NCI-H2227 (cell line): ENCODE measurements at regions not wholly inside any gene's neighbourhood (a gene's known extent, or its start where the extent isn't known, plus 50 kb on each side); places are given as distances from the start of the nearest gene placed in this dataset.

ENCODE experiments used
- DNase-seq: peaks from one replicate; lab custom pipeline; 2025; ENCODE audit not compliant: unreplicated experiment; lab: John Stamatoyannopoulos, UW

DNA sequence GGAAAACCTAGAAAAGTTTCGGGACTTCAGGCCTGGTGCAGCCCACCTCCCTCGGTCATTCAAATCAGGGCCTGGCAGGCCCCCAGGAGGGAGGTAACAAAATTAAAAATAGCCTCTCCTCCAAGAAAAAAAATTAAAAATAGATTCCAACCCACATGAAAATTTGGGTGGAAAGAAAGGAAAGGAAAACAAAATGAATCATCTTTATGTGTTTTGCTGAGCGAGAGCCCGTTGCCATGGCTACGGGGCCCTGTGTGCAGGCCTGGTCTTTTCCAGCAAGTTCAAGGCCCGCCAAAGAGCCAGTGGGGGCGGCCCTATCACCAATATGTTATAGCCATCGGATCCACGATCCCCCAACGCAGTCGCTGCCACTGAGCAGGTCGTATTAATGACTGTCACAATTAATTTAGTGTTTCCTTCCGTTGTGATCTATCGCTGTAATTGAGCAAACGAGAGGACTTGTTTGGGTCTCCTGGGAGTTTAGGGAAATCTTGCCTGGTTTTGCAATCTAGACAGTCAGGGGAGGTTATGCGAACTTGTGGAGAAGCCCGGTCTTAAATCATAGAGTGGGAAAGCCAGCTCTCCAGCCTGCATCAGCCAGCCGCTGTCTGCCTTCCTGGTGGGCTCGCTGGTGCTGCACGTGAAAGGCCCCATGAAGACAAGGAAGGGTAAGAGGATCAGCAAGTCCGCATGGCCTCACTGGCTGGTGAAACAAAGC, 452.4 kb downstream of the BCOR start:
- peak; percentile 17 for DNase-seq

DNA sequence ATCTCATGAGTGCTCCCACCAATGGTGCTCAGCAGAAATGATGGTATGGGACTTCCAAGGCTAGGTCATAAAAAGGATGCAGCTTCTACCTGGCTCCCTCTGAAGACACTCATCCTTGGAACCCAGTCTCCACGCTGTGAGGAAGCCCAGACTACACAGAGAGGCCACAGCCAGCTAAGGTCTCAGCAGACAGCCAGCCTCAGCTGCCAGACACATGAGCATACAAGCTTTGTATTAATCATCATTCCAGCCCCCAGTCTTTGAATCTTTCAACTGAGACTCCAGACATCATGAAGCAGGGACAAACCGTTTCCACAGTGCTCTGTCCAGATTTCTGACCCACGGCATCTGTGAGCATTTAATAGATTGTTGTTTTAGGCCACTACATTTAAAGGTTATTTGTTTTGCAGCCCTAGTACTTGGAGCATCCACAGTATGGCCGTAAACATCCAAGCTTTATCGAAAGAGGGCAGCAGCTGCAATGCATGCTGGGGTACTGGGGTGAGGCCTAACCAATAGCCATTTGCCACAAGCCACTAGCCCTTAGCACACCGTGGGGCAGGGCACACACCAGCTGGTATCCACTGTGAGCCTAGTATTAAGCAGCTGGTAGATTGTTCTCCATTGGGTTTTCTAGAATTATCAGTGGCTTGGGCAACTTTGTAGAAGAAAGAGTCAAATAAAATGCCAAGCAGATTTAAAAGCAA, 449.1 kb downstream of the BCOR start:
- no peak for DNase-seq

DNA sequence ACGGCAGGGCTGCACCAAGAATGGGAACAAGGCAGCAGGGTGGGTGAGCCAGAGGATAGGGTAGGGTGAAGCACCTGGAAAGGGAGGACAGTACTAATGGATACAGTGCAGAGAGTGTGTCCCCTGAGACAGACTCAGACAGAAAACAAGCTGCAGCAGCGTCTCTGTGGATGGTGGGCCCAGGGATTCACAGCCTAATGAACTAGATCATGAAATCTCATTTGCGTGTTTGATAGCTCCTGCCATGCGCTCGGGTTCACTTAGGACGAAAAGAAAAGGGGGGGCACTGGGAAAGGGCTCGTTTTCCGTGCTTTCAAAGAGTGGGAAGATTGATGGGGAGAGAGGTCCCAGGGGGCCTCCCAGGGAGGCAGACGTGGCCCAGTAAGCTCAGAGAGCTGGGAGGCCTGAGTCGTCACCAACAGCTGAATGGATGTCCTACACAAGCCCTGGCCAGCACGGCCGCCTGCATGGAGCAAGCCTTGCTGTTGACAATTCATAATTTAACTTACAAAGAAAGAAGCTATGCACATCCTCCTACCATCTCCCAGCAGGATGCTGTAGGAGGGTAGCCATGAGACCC, 446.9 kb downstream of the BCOR start:
- DNase-seq: no peak

DNA sequence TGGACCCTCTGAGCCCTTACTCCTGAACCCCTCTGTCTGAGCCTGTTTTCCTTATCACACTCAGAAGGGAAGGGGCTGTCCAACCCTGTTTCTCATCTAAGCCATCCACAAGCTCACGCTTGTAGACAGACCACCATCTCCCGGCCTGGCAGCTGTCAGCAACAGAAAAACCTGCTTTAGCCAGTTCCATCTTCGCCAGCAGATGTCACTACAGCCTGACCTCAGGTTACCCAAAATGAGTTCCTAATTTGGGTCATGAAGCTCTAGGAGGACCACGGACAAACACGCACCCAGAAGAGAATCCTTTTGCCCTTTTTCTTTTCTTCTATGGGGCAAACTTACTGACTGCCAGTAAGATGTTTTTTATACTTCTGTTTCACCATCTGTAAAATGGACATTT, 445.4 kb downstream of the BCOR start:
- DNase-seq: no peak

DNA sequence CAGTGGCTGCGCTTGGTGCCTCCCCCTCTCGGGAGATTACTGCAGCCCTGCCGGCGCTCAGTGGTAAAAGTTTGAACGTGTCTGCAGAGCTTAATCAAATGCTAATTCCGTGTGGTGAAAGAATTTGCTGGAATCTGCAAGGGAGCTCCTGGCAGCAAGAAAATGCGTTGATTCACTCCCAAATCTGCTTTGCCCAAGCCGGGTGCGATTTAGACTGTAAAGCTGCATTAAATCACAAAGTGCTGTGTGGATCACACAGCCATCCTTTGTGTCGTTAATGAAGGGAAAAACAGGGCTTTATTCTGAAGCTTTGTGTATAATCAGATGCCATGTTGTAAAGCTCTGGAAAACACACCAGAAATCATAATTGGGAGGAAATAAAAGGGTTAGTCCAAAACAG, 444.1 kb downstream of the BCOR start:
- DNase-seq: no peak

DNA sequence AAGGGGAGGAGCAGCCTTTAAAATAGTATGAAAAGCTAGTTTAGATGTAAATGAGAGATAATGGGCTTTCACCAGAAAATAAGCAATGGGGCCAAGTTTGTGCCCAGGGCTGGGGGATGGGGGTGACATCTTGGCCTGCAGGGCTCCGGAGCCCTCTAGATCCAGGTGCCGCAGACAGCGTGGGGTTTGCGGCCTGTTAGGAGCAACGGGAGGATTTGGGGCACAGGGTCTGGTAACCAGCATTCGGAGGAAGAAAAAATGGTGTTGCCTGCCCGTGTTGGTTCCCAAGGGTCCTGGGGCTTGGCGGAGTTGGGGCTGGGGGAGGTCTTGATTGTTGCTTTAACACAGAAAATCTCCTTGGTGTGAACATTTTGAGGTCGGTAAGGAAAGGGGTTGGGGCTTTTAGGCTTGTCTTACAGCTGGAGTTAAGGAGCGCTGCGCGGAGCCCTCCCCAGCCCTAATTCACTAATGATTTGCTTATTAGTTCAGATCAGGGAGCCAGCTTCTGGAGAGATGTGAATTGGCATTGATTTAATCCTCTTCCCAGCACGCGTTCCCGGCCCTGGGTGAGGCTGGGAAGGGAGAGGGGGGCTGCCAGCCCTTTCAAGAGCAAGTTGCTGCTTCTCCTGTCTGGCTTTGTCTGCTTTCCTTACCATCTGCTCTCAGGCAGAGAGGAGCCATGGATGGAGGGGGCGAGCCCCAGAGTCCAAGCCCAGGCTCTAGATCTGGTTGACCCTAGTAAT, 443.4 kb downstream of the BCOR start:
- peak; percentile 18 for DNase-seq

DNA sequence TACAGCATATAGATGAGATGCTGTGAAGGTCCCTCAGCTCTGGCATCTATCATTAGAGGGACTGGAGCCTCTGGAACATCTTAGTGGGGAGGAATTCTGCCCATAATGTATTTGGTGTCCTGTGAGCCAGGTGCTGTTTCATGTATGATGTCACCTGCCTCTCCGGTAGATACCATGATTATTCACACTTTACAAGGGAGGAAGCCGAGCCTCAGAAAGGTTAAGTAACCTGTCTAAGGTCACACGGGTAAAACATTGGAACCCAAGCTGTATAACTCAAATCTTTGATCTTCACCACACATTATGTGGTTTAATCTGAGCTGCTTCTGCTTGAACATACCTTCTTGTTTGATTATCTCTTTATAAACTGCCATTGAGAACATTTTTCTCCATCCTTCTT, 442.8 kb downstream of the BCOR start:
- DNase-seq: no peak

DNA sequence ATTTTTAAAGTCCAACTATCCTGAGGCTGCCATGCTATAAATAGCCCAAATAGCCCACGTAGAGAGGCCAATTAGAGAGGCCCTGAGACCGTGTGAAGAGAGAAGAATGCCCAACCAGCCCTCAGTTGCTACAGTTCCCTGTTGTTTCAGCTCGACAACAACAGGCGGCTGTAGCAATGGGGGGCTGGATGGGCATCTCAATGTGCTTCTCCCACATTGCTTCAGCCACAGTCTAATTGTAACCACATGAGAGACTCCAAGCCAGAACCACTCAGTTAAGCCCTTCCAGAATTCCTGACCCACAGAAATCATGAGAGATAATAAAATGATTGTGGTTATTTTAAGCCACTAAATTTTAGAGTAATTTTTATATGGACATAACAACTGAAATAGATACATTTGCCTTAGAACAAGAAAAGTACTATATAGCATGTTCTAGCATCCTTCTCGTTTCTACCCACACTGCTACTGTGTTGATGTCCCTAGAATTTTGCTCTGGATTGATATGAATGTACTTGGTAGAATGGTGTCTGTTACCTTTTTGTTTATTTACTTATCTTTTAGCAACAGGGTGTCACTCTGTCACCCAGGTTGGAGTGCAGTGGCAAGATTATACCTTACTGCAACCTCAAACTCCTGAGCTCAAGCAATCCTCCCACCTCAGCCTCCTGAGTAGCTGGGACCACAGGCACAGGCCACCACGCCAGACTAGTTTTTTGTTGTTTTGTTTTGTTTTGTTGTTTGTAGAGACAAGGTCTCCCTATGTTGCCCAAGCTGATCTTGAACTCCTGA, 436.4 kb downstream of the BCOR start:
- peak; percentile 36 for DNase-seq

DNA sequence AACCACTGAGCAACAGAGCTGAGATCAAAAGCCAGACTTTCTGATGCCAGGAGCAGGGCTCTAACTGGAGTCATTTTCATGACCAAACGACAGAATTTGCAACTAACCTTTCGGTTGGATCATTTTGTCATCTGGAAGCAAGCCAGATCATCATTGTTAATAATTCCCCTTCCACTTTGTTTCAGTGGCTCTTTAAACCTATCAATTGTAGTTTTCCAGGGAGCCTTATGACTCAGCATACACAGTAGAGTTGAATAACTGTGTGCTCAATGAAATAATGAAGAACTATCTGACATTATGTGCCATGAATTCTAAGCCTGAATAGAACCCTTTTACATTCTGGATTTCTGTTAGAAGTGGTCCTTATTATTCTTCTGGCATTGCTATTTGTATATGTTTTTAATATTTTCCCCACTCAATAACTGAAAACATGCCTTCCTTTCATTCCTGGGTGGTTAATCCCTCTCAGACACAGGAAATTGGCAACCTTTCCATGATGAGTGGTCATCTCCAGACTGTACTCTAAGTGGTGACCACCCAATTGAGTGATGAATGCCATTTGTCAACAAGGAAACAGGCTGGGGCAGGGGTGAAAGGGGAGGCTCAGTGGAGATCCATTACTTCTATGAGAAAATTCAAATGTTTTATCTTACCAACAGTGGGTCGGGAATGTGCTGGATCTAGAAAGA, 431.8 kb downstream of the BCOR start:
- DNase-seq: no peak

DNA sequence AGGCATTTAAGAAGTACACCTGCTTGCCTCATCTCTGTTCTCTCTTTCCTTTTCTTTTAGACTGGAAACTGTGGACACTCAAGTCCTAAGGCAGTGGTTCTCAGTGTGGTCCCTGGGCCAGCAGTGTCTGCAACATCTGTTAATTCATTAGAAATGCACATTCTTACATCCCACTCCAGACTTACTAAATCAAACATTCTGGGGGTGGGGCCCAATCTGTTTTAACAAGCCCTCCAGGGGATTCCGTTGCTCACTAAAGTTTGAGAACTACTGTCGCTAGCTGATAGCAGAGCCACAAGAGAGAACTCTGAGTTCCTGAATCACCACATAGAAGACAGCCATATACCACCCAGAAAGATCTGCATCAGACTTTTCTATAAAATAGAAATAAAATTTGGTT, 430.6 kb downstream of the BCOR start:
- no peak for DNase-seq

DNA sequence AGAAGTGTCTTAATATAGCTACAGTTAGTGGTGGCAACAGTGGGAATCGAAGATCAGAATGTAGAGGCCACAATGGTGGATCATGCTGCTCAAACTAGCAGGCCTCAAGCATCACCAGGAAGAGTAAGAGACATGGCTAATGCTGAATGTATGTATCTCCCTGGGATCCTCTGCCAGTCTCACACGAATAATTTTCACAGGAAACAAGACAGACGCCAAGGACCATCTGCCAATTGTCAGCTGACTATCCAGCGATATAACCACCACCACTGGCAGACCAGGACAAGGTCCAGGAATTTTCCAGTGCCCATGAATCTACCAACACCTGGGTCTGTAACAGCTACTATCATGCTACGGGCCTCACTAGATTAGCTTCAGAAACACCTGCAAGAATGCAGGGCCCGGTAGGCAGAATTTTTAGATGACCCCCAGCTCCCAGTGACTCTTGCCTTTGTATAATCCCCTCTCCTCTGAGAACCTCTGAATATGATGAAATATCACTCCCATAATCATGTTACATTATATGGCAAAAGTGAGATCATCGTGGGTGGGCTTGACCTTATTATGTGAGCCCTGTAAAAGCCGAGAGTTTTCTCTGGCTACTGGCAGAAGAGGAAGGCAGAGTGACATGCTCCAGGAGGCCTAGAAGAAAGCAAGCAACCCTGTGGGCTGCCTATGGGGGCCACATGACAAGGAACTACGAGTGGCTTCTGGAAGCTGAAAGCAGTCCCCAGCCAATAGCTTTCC, 429.8 kb downstream of the BCOR start:
- DNase-seq: no peak

DNA sequence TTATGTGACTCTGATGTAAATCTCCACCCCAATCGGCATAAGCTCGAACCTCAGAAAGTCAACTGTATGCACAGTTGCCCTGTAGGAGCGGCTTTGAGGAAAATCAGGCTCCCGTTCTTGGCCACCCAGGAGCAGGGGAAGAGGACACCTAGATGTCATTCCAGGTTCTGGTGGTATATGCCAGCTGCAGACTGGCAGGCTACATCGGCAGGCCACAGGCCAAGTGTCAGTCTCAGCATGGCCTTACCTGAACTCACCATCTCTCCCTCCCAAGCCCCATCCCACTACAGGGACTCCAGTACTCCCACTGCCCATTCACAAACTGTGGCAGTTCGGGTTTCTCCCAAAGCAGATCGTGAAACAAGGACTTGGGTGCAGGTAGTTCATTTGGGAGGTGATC, 428.1 kb downstream of the BCOR start:
- no peak for DNase-seq

DNA sequence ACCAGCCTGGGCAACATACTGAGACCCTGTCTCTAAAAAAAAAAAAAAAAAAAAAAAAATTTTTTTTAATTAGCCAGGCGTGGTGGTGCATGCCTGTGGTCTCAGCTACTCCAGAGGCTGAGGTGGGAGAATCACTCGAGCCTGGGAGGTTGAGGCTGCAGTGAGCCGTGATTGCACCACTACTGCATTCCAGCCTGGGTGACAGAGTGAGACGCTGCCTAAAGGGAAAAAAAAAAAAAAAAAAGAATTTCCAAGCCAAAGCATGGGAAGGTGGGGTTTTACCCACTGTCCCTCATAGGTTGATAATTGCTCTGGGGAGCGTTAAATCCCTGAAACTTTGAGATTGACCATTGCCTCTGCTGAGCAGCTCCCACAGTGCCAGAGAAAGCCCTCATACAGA, 427.5 kb downstream of the BCOR start:
- no peak for DNase-seq

DNA sequence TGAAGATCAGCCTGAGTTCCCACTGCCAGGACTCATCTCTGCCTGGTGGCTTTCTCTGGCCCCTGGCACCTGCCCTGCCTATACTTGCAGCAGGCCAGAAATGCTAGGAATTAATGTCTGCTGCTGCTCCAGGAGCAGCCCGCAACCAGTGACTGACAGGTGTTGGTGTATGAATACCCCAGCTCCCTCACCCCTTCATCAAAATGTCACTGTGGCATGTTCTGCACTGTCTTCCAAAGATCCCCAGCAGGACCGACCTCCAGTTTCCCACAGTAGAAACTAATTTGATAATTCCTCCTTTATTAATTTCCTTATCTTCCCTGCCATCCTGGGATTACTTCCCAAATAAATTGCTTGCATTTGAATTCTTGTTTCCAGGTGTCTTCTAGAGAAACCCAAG, 425.4 kb downstream of the BCOR start:
- no peak for DNase-seq

DNA sequence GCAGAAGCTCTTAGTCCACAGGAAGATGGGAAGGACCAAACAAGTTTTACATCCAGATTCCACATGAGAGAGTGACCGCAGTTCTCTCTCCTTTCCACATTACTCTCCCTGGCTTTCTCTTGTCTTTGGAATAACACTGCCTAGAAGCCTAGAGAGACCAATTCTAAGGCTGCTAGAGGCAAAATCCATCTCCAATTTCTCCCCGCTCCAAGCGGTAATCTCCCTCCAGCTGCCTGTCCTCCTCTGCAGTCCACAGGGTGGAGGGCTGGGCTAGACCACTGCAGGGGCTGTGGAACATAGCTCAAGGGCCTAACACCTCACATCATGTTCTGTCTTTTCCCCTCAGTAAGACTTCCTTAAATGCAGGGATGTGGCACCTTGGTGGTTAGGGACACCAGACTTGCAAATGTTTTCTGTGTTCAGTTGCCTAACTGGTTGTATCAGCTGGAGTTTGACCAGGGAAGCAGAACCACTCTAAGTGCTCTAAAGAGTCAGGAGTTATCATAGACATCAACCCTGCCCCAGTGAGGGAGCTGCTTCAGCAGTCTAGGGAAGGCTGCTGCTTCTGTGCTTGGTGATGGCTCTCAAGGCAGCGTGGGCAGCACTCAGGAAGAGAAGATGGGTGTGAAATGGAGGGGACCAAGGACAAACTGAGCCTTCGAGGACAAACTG, 423.1 kb downstream of the BCOR start:
- no peak for DNase-seq

DNA sequence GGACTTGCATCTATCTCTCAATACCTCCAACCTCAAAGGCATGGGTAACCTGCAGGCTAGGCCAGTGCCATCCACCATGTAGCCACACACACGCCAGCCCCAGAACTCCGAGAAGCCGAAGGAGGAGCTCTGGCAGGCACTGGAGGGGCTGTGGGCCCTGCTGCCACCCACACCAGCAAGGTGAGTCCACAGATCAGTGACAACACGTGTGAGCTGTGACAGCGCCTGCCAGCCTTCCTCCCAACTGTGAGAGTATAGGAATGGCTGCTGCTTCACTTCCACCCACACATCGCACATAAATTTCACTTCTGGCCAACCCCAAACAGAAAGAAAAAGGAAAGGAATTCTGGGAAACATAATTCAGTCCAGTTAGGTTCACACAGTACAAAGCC, 422.6 kb downstream of the BCOR start:
- DNase-seq: no peak

DNA sequence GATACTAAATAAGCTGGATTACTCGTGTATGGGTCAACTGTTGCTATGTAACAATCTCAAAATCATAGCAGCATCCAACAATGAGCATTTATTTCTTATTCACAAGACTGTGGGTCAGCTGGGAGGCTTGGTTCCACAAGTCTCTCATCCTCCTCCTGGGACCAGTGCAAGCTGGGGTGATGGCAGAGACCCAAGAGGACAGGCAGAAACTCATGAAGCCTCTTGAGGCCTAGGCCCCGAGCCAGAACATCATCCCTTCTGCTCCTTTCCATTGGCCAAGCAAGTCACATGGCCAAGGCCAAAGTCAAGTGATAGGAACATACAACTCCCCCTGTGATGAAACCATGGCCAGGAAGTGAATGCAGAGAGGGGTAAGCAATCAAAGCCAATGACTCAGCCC, 422.1 kb downstream of the BCOR start:
- no peak for DNase-seq

DNA sequence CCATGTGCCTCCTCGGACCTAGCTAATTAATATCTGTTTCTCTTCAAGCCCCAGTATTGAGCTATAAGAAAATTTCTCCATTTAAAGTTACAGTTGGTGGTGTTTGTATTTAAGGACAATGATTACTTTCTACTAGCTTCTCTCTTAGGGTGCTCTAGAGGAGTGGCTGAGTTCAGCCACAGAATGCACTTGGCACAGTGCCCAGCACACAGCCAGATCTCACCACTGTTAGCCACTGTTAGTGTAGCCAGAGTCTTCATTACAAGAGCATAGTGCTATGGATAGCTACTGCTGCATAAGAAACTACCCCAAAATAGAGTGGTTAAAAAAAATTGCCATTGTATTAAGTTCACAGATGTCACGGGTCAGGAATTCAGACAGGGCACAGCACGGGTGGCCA, 421.3 kb downstream of the BCOR start:
- no peak for DNase-seq

DNA sequence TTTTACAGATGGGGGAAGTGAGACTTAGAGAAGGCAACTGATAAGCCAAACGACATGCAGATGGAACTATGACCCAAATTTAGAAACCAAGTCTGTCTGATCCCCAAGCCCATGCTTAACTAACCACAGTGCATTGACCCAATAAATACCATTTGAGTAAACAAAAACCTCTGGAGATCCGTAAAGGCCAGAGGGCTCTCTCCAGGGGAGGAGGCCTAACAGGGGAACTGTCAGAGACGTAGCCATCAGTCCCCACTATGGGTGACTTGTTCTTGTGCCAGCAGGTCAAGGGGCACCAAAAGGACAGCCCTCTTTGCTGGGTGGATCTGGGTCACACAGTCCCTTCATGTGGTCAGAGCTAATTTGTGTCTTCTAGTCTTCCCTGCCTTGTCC, 420.2 kb downstream of the BCOR start:
- DNase-seq: no peak
